ENCODE measurements at regions not wholly inside any gene's neighbourhood (a gene's known extent, or its start where the extent isn't known, plus 50 kb on each side); places are given as distances from the start of the nearest gene placed in this dataset.
"Not testable (repeated sequence)": the region's sequence is repeated elsewhere in the genome, so short reads cannot be mapped to it uniquely, and the experiment has no call there.

- DNase-seq (no peak), ATAC-seq (no peak)
Observed at GRCh38 chr9:129432297-129433154, 188.4 kb downstream of the C9orf50 start.

- DNase-seq = no peak
- ATAC-seq = no peak
Observed at GRCh38 chr9:129430940-129431643, 189.8 kb downstream of the C9orf50 start.

- no peak for ATAC-seq
- no peak for DNase-seq
Observed at GRCh38 chr9:129428864-129429577, 191.9 kb downstream of the C9orf50 start.

GRCh38 chr9:129427149-129427548 is 193.8 kb downstream of the C9orf50 start:
- DNase-seq (no peak), ATAC-seq (no peak)

- not testable (repeated sequence) for DNase-seq, ATAC-seq
Observed at GRCh38 chr9:129423755-129424154, 197.1 kb downstream of the C9orf50 start.

- peak; percentile 33 for ATAC-seq
- peak; percentile 22 for DNase-seq
Observed at GRCh38 chr9:129423216-129423615, 197.7 kb downstream of the C9orf50 start.

GRCh38 chr9:129422843-129423192 is 198.1 kb downstream of the C9orf50 start:
- ATAC-seq (no peak), DNase-seq (no peak)

- no peak for ATAC-seq
Observed at GRCh38 chr9:129422032-129422842, 198.7 kb downstream of the C9orf50 start.

GRCh38 chr9:129421371-129421770 is 199.5 kb downstream of the C9orf50 start:
- no peak for ATAC-seq
- no peak for DNase-seq

More at GRCh38 chr9:129422032-129422842, 198.7 kb downstream of the C9orf50 start:
- DNase-seq = no peak

GRCh38 chr9:129420721-129421120 is 200.2 kb downstream of the C9orf50 start:
- no peak for ATAC-seq

GRCh38 chr9:129419382-129419899 is 201.5 kb downstream of the C9orf50 start:
- no peak for ATAC-seq
- DNase-seq = no peak

More at GRCh38 chr9:129420721-129421120, 200.2 kb downstream of the C9orf50 start:
- no peak for DNase-seq

GRCh38 chr9:129418451-129418850 is 202.4 kb downstream of the C9orf50 start:
- ATAC-seq (no peak), DNase-seq (no peak)

GRCh38 chr9:129416821-129417539 is 203.9 kb downstream of the C9orf50 start:
- DNase-seq = no peak
- ATAC-seq = no peak

- DNase-seq = no peak
- ATAC-seq = no peak
Observed at GRCh38 chr9:129415942-129416651, 204.8 kb downstream of the C9orf50 start.

GRCh38 chr9:129414993-129415941 is 205.6 kb downstream of the C9orf50 start:
- no peak for ATAC-seq
- DNase-seq = no peak

GRCh38 chr9:129414377-129414992 is 206.4 kb downstream of the C9orf50 start:
- peak; percentile 46 for DNase-seq
- no peak for ATAC-seq

- ATAC-seq = peak; percentile 86
- peak; percentile 100 for DNase-seq
Observed at GRCh38 chr9:129413537-129414376, 207.1 kb downstream of the C9orf50 start.

Measured in stimulated activated naive CD8-positive, alpha-beta T cell treated with anti-CD3 and anti-CD28 coated beads, Interleukin-15, Interleukin-2, amounts not matched to agents 100 U/mL and 50 U/mL, for 24 hours (primary cell).